ENCODE measurements at regions not wholly inside any gene's neighbourhood (a gene's known extent, or its start where the extent isn't known, plus 50 kb on each side); places are given as distances from the start of the nearest gene placed in this dataset.

GRCh38 chr2:18368008-18368407 is 192.4 kb downstream of the RDH14 start:
- DNase-seq: no peak
- H3K4me1 ChIP-seq: no peaks in the 10 kb centered on the region
- no peak for TF ChIP-seq CTCF (IDR thresholded peaks at IDR 0.05)
- H3K4me3 ChIP-seq: no peak overlapping the region
- no peaks in the 10 kb centered on the region for H3K27me3 ChIP-seq
- intact Hi-C loops (cut with DNase I): no loop called here
- H3K36me3 ChIP-seq: no peaks in the 10 kb centered on the region
- no peak overlapping the region for H3K27ac ChIP-seq
- H3K9ac ChIP-seq (ENCODE audit: low read depth in 2 of 2, low read length in 2 of 2): no peak overlapping the region
- H3K9me3 ChIP-seq: no peaks in the 10 kb centered on the region

- Histone ChIP-seq H3K27ac (no peak overlapping the region), H3K4me1 (no peaks in the 10 kb centered on the region), H3K4me3 (no peak overlapping the region), H3K36me3 (no peaks in the 10 kb centered on the region), H3K9me3 (no peaks in the 10 kb centered on the region), H3K9ac (ENCODE audit: low read depth in 2 of 2, low read length in 2 of 2) (no peak overlapping the region), H3K27me3 (no peaks in the 10 kb centered on the region)
- DNase-seq: no peak
- intact Hi-C loops (cut with DNase I): no loop called here
- no peak for TF ChIP-seq CTCF (IDR thresholded peaks at IDR 0.05)
These were observed 195.1 kb downstream of the RDH14 start for GRCh38 chr2:18365342-18365741.

GRCh38 chr2:18363348-18363747 is 197.1 kb downstream of the RDH14 start:
- intact Hi-C loops (cut with DNase I): no loop called here

GRCh38 chr2:18362696-18363095 is 197.8 kb downstream of the RDH14 start:
- intact Hi-C loops (cut with DNase I): no loop called here
- no peaks in the 10 kb centered on the region for H3K36me3 ChIP-seq
- no peak for TF ChIP-seq CTCF (IDR thresholded peaks at IDR 0.05)

More at GRCh38 chr2:18363348-18363747, 197.1 kb downstream of the RDH14 start:
- H3K27me3 ChIP-seq: no peaks in the 10 kb centered on the region
- no peaks in the 10 kb centered on the region for H3K4me1 ChIP-seq
- DNase-seq: no peak
- no peak overlapping the region for H3K9ac ChIP-seq (ENCODE audit: low read depth in 2 of 2, low read length in 2 of 2)
- no peaks in the 10 kb centered on the region for H3K36me3 ChIP-seq
- no peaks in the 10 kb centered on the region for H3K9me3 ChIP-seq
- no peak for TF ChIP-seq CTCF (IDR thresholded peaks at IDR 0.05)
- H3K4me3 ChIP-seq: no peak overlapping the region
- H3K27ac ChIP-seq: no peak overlapping the region

GRCh38 chr2:18357537-18357936 is 202.9 kb downstream of the RDH14 start:
- Histone ChIP-seq H3K9ac (ENCODE audit: low read depth in 2 of 2, low read length in 2 of 2) (no peak overlapping the region), H3K27ac (no peak overlapping the region), H3K4me3 (no peak overlapping the region), H3K4me1 (no peaks in the 10 kb centered on the region), H3K36me3 (no peaks in the 10 kb centered on the region), H3K27me3 (no peaks in the 10 kb centered on the region), H3K9me3 (no peaks in the 10 kb centered on the region)
- intact Hi-C loops (cut with DNase I): no loop called here
- no peak for TF ChIP-seq CTCF (IDR thresholded peaks at IDR 0.05)
- DNase-seq: no peak

More at GRCh38 chr2:18362696-18363095, 197.8 kb downstream of the RDH14 start:
- Histone ChIP-seq H3K9me3 (no peaks in the 10 kb centered on the region), H3K4me1 (no peaks in the 10 kb centered on the region), H3K27ac (no peak overlapping the region), H3K27me3 (no peaks in the 10 kb centered on the region), H3K9ac (ENCODE audit: low read depth in 2 of 2, low read length in 2 of 2) (no peak overlapping the region), H3K4me3 (no peak overlapping the region)
- no peak for DNase-seq

- Histone ChIP-seq H3K27ac (no peak overlapping the region), H3K36me3 (no peaks in the 10 kb centered on the region), H3K27me3 (no peaks in the 10 kb centered on the region), H3K9me3 (no peaks in the 10 kb centered on the region), H3K4me1 (no peaks in the 10 kb centered on the region), H3K9ac (ENCODE audit: low read depth in 2 of 2, low read length in 2 of 2) (no peak overlapping the region), H3K4me3 (no peak overlapping the region)
- no peak for DNase-seq
- intact Hi-C loops (cut with DNase I): no loop called here
- no peak for TF ChIP-seq CTCF (IDR thresholded peaks at IDR 0.05)
These were observed 203.8 kb downstream of the RDH14 start for GRCh38 chr2:18356676-18357075.

Data from colonic mucosa (tissue), 4 donors.